H1 (cell line): ENCODE measurements at regions not wholly inside any gene's neighbourhood (a gene's known extent, or its start where the extent isn't known, plus 50 kb on each side); places are given as distances from the start of the nearest gene placed in this dataset.

Experiments
- ASH2L ChIP-seq: fragments of 200-600, 300-600 bp; sonication (generic); IDR thresholded peaks from one replicate; pipeline ENCODE4 v1.7.1; 2017; ENCODE audit warnings: low read length
- BRCA1 ChIP-seq: IDR thresholded peaks from 2 replicates; pipeline ENCODE4 v1.6.1; 2012; ENCODE audit warnings: low read depth, low read length, improper control_type of control experiment
- E2F6 ChIP-seq: IDR thresholded peaks from 2 replicates; pipeline ENCODE4 v1.6.1; 2012; ENCODE audit warnings: inconsistent platforms
- PHF8 ChIP-seq: fragments of 200-600 bp; sonication (generic); conservative IDR thresholded peaks from 2 replicates; pipeline ENCODE4 v1.7.1; 2012; ENCODE audit warnings: low read depth, mild to moderate bottlenecking, inconsistent platforms, low read length, moderate library complexity
- RBBP5 ChIP-seq: IDR thresholded peaks from 2 replicates; pipeline ENCODE4 v1.7.1; 2012; ENCODE audit warnings: low read depth, mild to moderate bottlenecking, inconsistent platforms, low read length, moderate library complexity, borderline replicate concordance
- SIN3A ChIP-seq, 2 experiments: IDR thresholded peaks in 1 of 2; conservative IDR thresholded peaks in 1 of 2; 2 replicates each; pipeline ENCODE4 v1.6.1; 2011 to 2012; ENCODE audit warnings: low read length in 2 of 2, improper control_type of control experiment in 1 of 2, low read depth in 1 of 2, mild to moderate bottlenecking in 1 of 2
- TCF12 ChIP-seq: IDR thresholded peaks from 2 replicates; pipeline ENCODE4 v1.6.1; 2011; ENCODE audit warnings: low read depth, mild to moderate bottlenecking, low read length
- TF ChIP-seq, protein P1 (sequence below), 3 experiments: IDR thresholded peaks; 1 replicate in 2 of 3; 2 replicates in 1 of 3; pipeline versions ENCODE4 v1.5.1 to v1.6.1; 2011; ENCODE audit warnings: low read length in 3 of 3, mild to moderate bottlenecking in 3 of 3, inconsistent platforms in 2 of 3, low read depth in 1 of 3, moderate library complexity in 1 of 3; ENCODE audit not compliant: insufficient read depth in 1 of 3; ENCODE audit errors: control extremely low read depth in 1 of 3

- peak; percentile 46; the same call in 1 of the 2 replicates for TF ChIP-seq E2F6
- no peak for TF ChIP-seq BRCA1
- no peak for TF ChIP-seq TCF12
- peak; percentile 88 for TF ChIP-seq ASH2L
- TF ChIP-seq SIN3A (conservative IDR thresholded peaks at IDR 0.05 in 1 of 2, IDR thresholded peaks at IDR 0.05 in 1 of 2; ENCODE audit: low read depth in 1 of 2, low read length in 2 of 2) = peak in 1 of 2 experiments; percentile 49; a peak in 2 of 4 replicates
- TF ChIP-seq, protein P1, sequence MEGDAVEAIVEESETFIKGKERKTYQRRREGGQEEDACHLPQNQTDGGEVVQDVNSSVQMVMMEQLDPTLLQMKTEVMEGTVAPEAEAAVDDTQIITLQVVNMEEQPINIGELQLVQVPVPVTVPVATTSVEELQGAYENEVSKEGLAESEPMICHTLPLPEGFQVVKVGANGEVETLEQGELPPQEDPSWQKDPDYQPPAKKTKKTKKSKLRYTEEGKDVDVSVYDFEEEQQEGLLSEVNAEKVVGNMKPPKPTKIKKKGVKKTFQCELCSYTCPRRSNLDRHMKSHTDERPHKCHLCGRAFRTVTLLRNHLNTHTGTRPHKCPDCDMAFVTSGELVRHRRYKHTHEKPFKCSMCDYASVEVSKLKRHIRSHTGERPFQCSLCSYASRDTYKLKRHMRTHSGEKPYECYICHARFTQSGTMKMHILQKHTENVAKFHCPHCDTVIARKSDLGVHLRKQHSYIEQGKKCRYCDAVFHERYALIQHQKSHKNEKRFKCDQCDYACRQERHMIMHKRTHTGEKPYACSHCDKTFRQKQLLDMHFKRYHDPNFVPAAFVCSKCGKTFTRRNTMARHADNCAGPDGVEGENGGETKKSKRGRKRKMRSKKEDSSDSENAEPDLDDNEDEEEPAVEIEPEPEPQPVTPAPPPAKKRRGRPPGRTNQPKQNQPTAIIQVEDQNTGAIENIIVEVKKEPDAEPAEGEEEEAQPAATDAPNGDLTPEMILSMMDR (IDR thresholded peaks at IDR 0.05; ENCODE audit: control extremely low read depth in 1 of 3, insufficient read depth in 1 of 3, low read depth in 1 of 3, low read length in 3 of 3) = peak; percentile 66 to 72 (median 67)
- peak; percentile 50; the same call in 1 of the 2 replicates for TF ChIP-seq RBBP5
- TF ChIP-seq PHF8 = peak; percentile 40
Measured at GRCh38 chr13:107867701-107868661, 347.4 kb downstream of the LIG4 start (continued).
